Activated naive CD4-positive, alpha-beta T cell treated with anti-CD3 and anti-CD28 coated beads, Interleukin-2, amount 10 ng/mL, durations not matched to agents 7 days and 5 days (primary cell): ENCODE measurements at regions not wholly inside any gene's neighbourhood (a gene's known extent, or its start where the extent isn't known, plus 50 kb on each side); places are given as distances from the start of the nearest gene placed in this dataset.
"Not testable (repeated sequence)": the region's sequence is repeated elsewhere in the genome, so short reads cannot be mapped to it uniquely, and the experiment has no call there.

ENCODE experiments used
- CTCF ChIA-PET: fragments of 350-600 bp; sonication (Branson Sonifier 250); formaldehyde crosslinking; loops from one replicate; lab custom pipeline; 2021; ENCODE audit warnings: antibody characterized with exemption; lab: Charles Lee
- DNase-seq: peaks from one replicate; pipeline ENCODE4 v3.0.0-alpha.2; 2020
- H3K27ac Mint-ChIP-seq: one replicate; pipeline ENCODE4 v1.8.0; 2021; ENCODE audit warnings: mild to moderate bottlenecking, moderate library complexity, mixed read lengths
- H3K27me3 Mint-ChIP-seq: one replicate; pipeline ENCODE4 v1.8.0; 2021; ENCODE audit warnings: mild to moderate bottlenecking, mixed read lengths
- H3K36me3 Mint-ChIP-seq: one replicate; pipeline ENCODE4 v1.8.0; 2021; ENCODE audit warnings: mixed read lengths
- H3K4me1 Mint-ChIP-seq: one replicate; pipeline ENCODE4 v1.8.0; 2021; ENCODE audit warnings: mixed read lengths
- H3K4me3 Mint-ChIP-seq: one replicate; pipeline ENCODE4 v1.8.0; 2021; ENCODE audit warnings: mild to moderate bottlenecking, moderate library complexity, mixed read lengths
- H3K9me3 Mint-ChIP-seq: one replicate; pipeline ENCODE4 v1.8.0; 2021; ENCODE audit warnings: mixed read lengths

- CTCF ChIA-PET: no interaction called here
- Mint-ChIP-seq H3K9me3 (no peaks in the 10 kb centered on the region), H3K4me1 (no peaks in the 10 kb centered on the region), H3K4me3 (no peak overlapping the region), H3K27me3 (peaks cover 5% of the 10 kb centered on the region), H3K36me3 (no peaks in the 10 kb centered on the region), H3K27ac (no peak overlapping the region)
- DNase-seq: no peak
Observed at GRCh38 chrX:16305187-16305586, 137.9 kb downstream of the MAGEB17 start.

DNA sequence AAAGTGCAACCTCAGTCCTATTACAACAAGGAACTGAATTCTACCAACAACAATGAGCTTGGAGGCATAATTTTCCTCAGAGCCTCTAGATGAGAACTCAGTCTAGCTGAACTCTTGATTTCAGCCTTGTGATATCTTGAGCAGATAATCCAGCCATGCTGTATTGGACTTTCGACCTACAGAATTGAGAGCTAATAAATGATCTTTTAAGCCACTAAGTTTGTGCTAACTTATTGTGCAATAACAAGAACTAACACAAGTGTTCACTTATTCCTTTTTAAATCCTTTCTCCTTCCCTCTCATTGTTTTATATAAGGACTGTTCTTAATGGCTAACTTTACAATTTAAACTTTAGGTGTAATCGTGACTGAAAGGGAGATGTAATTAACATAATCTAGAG is 140.7 kb downstream of the MAGEB17 start:
- Mint-ChIP-seq H3K27ac (no peak overlapping the region), H3K4me1 (no peaks in the 10 kb centered on the region), H3K9me3 (no peaks in the 10 kb centered on the region), H3K27me3 (no peaks in the 10 kb centered on the region), H3K36me3 (no peaks in the 10 kb centered on the region), H3K4me3 (no peak overlapping the region)
- CTCF ChIA-PET: no interaction called here
- no peak for DNase-seq

GRCh38 chrX:16308773-16309172 is 141.5 kb downstream of the MAGEB17 start:
- CTCF ChIA-PET: no interaction called here

GRCh38 chrX:16310326-16310725 is 143.0 kb downstream of the MAGEB17 start:
- DNase-seq: no peak
- Mint-ChIP-seq H3K4me1 (no peaks in the 10 kb centered on the region), H3K36me3 (no peaks in the 10 kb centered on the region), H3K9me3 (no peaks in the 10 kb centered on the region), H3K27me3 (no peaks in the 10 kb centered on the region), H3K27ac (no peak overlapping the region), H3K4me3 (no peak overlapping the region)
- CTCF ChIA-PET: no interaction called here

More at GRCh38 chrX:16308773-16309172, 141.5 kb downstream of the MAGEB17 start:
- Mint-ChIP-seq H3K27ac (no peak overlapping the region), H3K36me3 (no peaks in the 10 kb centered on the region), H3K4me1 (no peaks in the 10 kb centered on the region), H3K9me3 (no peaks in the 10 kb centered on the region), H3K4me3 (no peak overlapping the region), H3K27me3 (no peaks in the 10 kb centered on the region)
- DNase-seq: no peak

DNA sequence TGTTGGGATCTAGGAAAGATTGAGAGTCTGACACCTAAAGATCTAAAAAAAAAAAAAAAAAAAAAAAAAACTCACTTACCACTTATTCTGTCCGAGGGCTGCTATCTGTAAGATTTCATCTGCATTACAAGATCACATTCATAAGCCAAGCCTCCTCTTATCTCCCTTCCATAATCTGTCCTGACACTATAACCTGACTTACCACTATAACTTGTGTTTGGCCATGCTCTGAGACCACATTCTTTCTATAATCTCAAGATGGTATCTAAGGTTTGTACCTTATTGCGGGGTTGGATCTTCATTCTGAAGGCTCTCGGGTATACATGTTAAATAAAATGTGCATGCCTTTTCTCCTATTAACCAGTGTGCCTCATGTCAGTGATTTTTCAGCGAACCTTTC is 144.4 kb downstream of the MAGEB17 start:
- no peaks in the 10 kb centered on the region for H3K9me3 Mint-ChIP-seq
- CTCF ChIA-PET: no interaction called here
- H3K4me3 Mint-ChIP-seq: no peak overlapping the region
- H3K27me3 Mint-ChIP-seq: no peaks in the 10 kb centered on the region
- H3K4me1 Mint-ChIP-seq: no peaks in the 10 kb centered on the region
- no peak for DNase-seq
- H3K27ac Mint-ChIP-seq: no peak overlapping the region
- no peaks in the 10 kb centered on the region for H3K36me3 Mint-ChIP-seq

DNA sequence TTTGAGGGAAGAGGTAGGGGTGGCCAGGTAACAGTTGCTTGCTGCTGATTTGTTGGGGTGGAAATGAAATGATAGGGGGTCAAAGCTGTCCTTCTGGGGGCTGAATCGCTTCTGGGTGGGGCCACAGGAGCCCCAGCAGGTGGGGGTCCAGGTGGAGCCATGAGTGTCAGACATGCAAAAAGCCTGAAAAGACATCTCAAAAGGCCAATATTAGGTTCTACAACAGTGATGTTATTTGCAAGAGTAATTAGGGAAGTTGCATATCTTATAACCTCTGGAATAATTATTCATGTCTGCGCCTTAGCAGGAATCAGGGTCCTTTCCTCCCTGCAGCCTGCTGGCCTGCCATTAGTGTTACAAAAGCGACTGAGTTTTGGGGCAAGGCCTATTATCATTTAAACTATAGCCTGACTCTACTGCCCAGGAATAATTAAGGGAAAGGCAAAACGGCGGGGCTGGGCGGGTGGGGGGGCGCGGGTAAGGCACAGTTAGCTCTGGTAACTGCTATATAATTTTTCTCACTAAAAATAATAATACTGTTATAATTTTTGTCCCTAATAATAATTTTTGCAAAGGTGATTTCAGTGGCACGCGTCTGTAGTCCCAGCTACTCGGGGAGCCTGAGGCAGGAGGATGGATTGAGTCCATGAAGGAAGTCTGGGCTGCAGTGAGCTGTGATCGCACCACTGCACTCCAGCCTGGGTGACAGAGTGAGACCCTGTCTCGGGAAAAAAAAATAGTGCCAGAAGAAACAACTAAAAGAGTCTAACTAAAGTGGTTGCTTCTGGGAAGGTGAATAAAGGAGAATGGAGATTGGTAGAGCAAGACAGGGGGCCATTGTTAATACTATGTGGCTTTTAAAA is 145.7 kb downstream of the MAGEB17 start:
- CTCF ChIA-PET: no interaction called here
- DNase-seq: no peak
- Mint-ChIP-seq H3K9me3 (no peaks in the 10 kb centered on the region), H3K27ac (no peak overlapping the region), H3K36me3 (no peaks in the 10 kb centered on the region), H3K27me3 (no peaks in the 10 kb centered on the region), H3K4me3 (no peak overlapping the region), H3K4me1 (no peaks in the 10 kb centered on the region)

GRCh38 chrX:16316331-16316730 is 149.1 kb downstream of the MAGEB17 start:
- CTCF ChIA-PET: no interaction called here
- no peak for DNase-seq
- no peaks in the 10 kb centered on the region for H3K27me3 Mint-ChIP-seq

DNA sequence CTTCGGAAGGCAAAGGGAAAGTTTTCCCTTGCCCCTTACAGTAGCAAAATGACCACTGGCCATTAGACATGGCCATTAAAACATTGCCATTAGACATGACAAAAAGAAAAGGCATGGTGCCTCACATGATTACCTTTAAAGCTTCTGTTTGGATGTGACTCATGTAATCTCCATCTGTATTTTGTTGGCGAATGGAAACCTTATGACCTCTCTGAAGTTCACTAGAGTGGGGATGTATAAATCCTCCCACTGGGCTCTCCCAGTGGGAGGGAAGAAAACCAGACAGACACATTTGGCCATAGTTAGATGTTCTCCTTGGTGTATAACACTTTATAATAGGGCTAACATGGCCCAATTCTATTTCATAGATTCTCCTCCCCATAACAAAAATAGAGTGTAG is 152.6 kb downstream of the MAGEB17 start:
- no peaks in the 10 kb centered on the region for H3K36me3 Mint-ChIP-seq
- H3K4me1 Mint-ChIP-seq: no peaks in the 10 kb centered on the region
- H3K27ac Mint-ChIP-seq: no peak overlapping the region
- CTCF ChIA-PET: no interaction called here
- no peak overlapping the region for H3K4me3 Mint-ChIP-seq
- H3K27me3 Mint-ChIP-seq: no peaks in the 10 kb centered on the region
- H3K9me3 Mint-ChIP-seq: no peaks in the 10 kb centered on the region
- no peak for DNase-seq

More at GRCh38 chrX:16316331-16316730, 149.1 kb downstream of the MAGEB17 start:
- no peaks in the 10 kb centered on the region for H3K36me3 Mint-ChIP-seq
- no peak overlapping the region for H3K27ac Mint-ChIP-seq
- H3K4me1 Mint-ChIP-seq: no peaks in the 10 kb centered on the region
- no peak overlapping the region for H3K4me3 Mint-ChIP-seq
- no peaks in the 10 kb centered on the region for H3K9me3 Mint-ChIP-seq

DNA sequence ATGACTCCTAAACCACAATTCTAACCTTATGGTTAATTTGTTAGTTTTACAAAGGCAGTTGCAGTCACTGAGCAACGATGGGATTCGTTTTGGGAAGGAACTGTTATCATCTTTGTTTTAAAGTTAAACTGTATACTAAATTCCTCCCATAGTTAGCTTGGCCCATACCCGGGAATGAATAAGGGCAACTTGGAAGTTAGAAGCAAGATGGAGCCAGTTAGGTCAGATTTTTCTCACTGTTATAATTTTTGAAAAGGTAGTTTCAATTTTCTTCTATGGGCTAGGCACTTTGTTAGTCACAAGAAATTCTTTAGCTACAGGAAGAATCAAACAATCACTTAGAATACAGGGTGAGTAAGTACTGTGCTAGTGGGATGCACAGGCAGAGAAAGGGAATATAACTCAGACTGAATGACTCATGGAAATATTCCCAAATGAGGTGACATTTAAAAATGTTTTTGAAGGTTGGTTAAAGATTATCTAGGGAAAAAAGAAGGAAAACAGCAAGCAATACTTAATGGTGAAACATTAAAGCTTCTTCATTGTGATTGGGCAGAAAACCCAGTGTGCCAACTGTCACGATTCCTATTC is 153.6 kb downstream of the MAGEB17 start:
- DNase-seq: no peak
- Mint-ChIP-seq H3K4me1 (no peaks in the 10 kb centered on the region), H3K27me3 (no peaks in the 10 kb centered on the region), H3K9me3 (no peaks in the 10 kb centered on the region), H3K4me3 (no peak overlapping the region), H3K27ac (no peak overlapping the region), H3K36me3 (no peaks in the 10 kb centered on the region)
- CTCF ChIA-PET: no interaction called here

DNA sequence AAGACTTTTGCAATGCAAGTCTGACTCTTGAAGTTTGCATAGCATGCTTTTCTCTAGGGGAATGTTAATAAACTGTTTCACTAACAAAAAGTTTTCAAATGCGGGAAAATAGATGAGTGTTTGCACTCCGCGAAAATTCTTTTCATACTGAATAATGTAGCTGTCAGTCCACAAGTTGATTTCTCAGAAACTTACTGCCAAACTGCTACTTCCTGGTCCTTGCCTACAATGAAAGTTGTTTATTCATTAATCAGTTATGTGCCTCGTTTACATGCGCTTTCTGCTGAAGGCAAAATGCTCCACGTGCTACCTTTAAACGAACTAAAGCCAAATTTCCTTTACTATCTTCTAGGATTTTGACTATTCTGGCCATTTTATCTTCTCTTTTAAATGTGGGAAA is 166.2 kb downstream of the MAGEB17 start:
- no peaks in the 10 kb centered on the region for H3K36me3 Mint-ChIP-seq

GRCh38 chrX:16335181-16335580 is 167.9 kb downstream of the MAGEB17 start:
- no peak overlapping the region for H3K27ac Mint-ChIP-seq

More for the DNA sequence above, 166.2 kb downstream of the MAGEB17 start:
- Mint-ChIP-seq H3K27ac (no peak overlapping the region), H3K9me3 (no peaks in the 10 kb centered on the region), H3K4me1 (no peaks in the 10 kb centered on the region), H3K27me3 (no peaks in the 10 kb centered on the region), H3K4me3 (no peak overlapping the region)
- CTCF ChIA-PET: interaction anchor here (0.6 kb wide), 1 partner anchor 16 kb away, joined by 3 read pairs; no protein-coding TSS in a partner anchor
- no peak for DNase-seq

DNA sequence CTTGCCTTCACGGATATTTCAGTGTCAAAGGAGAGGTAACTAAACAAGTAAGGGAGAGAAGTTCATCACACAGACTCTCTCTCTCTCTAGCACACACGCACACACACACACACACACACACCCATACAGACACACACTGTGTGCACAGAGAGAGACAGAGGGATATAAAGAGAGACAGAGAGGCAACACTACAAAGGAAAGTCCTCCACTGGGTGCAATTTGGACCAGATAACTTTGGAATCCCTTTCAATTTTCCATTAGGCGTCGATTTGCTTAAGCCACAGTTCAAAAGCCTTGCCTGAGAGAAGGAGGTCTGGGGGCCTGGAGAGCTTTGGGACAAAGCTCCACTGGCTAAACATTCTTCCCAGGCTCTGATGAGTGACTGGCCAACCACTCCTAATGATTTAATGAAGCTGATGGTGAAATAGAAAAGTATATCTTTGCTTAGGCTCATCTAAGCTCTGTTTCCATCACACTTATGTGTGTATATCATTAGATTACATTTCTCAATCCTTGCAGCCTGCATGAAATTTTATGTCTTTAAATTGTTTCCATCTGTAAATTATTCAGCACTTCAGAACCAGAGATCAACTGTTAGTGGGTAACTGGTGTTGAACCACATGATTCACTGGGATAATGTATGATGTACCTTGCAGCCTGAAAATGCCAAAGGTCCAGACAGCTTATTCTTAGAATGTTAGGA is 180.8 kb downstream of the MAGEB17 start:
- H3K27me3 Mint-ChIP-seq: no peaks in the 10 kb centered on the region
- DNase-seq: no peak
- H3K4me1 Mint-ChIP-seq: no peaks in the 10 kb centered on the region
- H3K27ac Mint-ChIP-seq: no peak overlapping the region
- H3K4me3 Mint-ChIP-seq: no peak overlapping the region
- H3K9me3 Mint-ChIP-seq: no peaks in the 10 kb centered on the region
- CTCF ChIA-PET: no interaction called here
- H3K36me3 Mint-ChIP-seq: no peaks in the 10 kb centered on the region

More at GRCh38 chrX:16335181-16335580, 167.9 kb downstream of the MAGEB17 start:
- H3K9me3 Mint-ChIP-seq: no peaks in the 10 kb centered on the region
- H3K36me3 Mint-ChIP-seq: no peaks in the 10 kb centered on the region
- CTCF ChIA-PET: no interaction called here
- no peak for DNase-seq
- no peaks in the 10 kb centered on the region for H3K4me1 Mint-ChIP-seq
- H3K4me3 Mint-ChIP-seq: no peak overlapping the region
- H3K27me3 Mint-ChIP-seq: no peaks in the 10 kb centered on the region

DNA sequence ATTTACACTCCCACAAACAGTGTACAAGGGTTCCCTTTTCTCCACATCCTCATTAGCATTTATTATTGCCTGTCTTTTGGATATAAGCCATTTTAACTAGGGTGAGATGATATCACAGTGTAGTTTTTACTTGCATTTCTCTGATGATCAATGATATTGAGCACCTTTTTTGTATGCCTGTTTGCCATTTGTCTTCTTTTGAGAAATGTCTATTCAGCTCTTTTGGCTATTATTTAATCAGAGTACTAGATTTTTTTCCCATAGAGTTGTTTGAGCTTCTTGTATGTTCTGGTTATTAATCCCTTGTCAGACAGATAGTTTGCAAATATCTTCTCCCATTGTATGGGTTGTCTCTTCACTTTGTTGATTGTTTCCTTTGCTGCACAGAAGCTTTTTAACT is 190.6 kb downstream of the MAGEB17 start:
- H3K36me3 Mint-ChIP-seq: no peaks in the 10 kb centered on the region
- no peaks in the 10 kb centered on the region for H3K9me3 Mint-ChIP-seq
- CTCF ChIA-PET: no interaction called here
- H3K4me3 Mint-ChIP-seq: no peak overlapping the region
- DNase-seq: no peak
- H3K27me3 Mint-ChIP-seq: no peaks in the 10 kb centered on the region
- no peak overlapping the region for H3K27ac Mint-ChIP-seq
- H3K4me1 Mint-ChIP-seq: no peaks in the 10 kb centered on the region

GRCh38 chrX:16360056-16360455 is 192.8 kb downstream of the MAGEB17 start:
- H3K4me1 Mint-ChIP-seq, H3K27ac Mint-ChIP-seq, H3K27me3 Mint-ChIP-seq, DNase-seq, H3K4me3 Mint-ChIP-seq, H3K9me3 Mint-ChIP-seq, H3K36me3 Mint-ChIP-seq, CTCF ChIA-PET: not testable (repeated sequence)
